GM21367 (cell line): ENCODE measurements at regions not wholly inside any gene's neighbourhood (a gene's known extent, or its start where the extent isn't known, plus 50 kb on each side); places are given as distances from the start of the nearest gene placed in this dataset.

Experiments
- ATAC-seq: cut with Tn5 transposase; IDR thresholded peaks from one replicate; pipeline ENCODE4 v1.9.1; 2021; ENCODE audit not compliant: unreplicated experiment

DNA sequence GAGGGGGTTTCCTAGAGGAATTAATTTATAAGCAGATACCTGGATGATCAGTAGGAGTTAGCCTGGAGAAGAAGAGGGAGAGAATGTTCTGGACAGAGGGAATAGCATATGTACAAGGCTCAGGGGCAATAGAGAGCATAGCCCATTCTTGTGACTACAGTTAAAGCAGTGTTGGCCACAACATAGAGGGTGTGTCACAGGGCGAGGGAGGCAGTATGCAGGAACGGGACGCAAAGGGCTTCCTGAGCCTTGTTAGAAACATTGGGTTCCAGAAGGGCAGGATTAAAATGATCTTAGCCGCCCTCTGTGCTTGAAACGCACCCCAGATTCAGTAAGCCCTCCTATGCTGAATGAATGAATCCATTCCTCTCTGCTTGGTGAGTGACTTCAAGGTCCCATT is 142.2 kb upstream of the PWP1 start:
- no peak for ATAC-seq

DNA sequence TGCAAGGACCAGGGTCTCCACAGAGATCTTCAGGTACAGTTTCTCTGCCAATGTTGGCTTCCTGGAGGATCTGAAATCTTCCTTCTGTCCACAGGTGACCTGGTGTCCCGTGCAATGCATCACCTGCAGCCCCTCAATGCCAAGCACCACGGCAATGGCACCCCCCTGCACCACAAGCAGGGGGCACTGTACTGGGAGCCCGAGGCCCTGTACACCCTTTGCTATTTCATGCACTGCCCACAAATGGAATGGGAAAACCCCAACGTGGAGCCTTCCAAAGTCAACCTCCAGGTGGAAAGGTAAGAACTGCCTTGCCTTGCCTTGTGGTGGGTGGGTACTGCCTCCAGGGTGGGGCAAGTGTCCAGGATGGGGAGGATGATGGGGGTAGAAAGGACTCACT is 141.8 kb upstream of the PWP1 start:
- no peak for ATAC-seq

DNA sequence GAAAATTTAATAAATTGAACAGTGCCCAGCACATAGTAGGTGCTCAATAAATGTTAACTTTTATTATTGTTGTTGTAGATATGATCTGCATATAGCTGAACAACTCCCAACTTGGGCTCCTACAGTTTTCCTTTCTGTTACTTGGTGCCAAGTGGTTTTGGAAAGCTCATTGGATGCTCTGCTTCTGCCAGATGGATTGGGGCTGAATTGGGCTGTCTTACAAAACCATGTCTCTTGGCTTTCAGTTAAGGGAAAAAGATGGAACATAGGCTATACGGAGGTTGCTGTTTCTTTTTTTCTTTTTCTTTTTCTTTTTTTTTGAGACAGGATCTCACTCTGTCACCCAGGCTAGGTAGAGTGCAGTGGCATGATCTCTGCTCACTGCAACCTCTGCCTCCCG is 140.7 kb upstream of the PWP1 start:
- ATAC-seq = no peak

DNA sequence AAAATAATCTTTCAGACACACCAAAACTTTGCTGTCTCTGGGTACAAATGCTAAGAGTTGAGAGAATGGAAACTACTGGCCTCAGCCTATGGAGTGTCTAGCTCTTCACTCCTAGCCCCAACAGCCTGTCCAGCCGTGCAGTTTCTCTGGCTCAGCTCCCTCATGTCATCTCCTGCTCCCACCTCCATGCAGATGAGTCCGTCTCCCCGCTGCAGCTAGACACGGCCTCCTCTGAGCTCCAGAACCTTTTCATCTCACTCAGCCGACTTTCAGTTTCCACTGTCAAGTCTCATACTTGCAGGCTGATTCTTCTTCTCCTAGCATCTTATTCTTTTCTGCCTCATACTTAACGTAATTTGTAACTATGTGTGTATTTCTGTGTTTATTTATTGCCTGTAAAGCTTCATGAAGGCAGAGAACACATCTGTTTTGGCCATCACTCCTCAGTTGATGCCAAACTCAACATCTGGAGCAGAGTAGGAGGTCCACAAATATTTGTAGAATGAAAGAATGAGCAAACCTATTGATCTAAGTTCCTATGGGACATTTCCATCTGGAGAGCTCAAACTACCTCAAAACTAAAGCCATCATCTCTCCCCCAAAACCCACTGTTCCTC is 139.8 kb upstream of the PWP1 start:
- no peak for ATAC-seq

DNA sequence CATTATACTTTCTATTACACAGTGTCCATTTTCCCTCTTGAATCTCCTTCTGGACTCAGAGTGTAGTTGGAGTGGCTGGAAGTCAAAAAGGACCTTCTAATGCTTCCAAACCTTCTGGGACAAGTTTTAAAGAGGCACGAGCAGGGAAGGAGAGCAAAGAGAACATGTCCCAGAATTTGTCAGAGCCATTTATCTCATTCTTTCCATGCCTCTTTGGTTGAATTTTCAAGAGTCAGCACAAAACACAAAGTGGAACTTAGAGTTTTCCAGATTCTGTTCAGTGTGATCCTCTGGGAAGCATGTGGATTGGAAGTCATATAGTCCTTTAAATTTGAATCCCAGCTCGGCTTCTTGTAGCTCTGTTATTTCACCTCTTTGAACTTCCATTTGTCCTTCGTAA is 138.2 kb upstream of the PWP1 start:
- no peak for ATAC-seq

DNA sequence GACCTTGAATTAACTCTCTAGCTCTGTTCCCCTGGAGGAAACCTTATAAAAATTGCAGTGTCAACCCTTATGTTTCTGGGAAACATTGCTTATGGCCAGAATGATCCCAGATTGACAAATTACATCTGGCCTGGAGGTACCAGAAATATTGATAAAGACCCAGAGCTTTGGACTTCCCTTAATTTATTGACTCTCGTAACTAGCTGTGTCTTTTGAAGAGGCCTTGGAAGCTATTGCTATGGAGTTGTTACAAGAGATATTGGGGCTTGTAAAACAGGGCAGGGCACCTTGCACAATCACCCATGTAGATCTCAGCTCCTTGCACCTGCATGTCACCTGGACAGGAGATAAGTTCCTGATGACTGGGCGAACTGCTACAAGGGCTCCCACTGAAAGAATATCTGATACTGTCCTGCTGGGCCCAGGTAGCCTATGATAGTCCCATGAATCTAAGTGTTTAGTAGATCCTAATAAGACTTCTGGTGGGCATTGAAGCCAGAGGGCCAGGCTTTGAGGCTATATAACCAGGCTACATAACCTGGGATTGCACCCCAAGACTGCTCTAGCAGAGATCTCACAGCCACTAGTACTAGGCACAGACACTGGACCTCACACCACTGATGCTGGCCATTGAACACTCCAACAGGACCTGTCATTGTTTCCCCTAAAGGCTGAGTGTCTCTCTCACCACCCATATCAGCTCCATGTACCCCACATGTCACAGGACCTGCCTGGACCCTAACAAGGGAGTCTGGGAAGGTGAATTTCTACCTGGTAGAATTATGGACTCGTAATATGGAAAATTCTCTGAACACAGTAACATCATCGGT is 135.7 kb upstream of the PWP1 start:
- ATAC-seq = no peak

DNA sequence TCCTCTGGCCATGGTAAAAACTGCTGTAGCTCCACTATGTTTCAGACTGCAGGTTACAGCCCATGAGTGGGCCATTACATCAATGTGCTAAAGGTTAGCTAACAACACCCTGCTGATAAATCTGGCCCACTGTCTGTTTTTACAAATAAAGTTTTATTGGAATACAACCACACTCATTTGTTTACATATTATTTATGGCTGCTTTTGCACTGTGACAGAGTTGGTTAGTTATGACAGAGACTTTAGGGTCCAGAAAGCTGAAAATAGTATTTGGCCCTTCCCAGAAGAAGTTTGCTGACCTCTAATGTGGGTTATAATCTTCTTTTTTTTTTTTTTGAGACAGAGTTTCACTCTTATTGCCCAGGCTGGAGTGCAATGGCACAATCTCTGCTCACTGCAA is 134.2 kb upstream of the PWP1 start:
- ATAC-seq = no peak

- no peak for ATAC-seq
These were observed 133.3 kb upstream of the PWP1 start for GRCh38 chr12:107552263-107552662.

- no peak for ATAC-seq
These were observed 132.3 kb upstream of the PWP1 start for GRCh38 chr12:107553211-107553765.

DNA sequence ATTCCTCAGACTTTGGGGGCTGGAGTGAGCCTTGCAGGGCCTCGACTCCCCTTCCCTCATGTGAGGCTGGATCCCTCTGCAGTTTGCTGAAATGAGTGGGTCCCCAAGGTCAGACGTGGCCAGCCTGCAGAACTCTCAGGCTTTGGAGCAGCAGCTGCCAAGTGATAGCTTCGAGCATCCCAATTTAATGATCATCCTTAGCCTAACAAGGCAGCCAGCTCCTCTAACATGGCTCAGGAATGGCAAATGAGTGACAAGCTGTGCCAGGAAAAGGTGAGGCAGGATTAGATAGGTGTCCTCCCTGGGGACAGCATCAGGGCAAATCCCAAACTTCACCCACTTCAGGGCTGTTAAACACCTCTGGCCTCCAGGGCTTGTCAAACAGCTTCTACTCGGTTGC is 130.7 kb upstream of the PWP1 start:
- ATAC-seq = no peak

- ATAC-seq = no peak
These were observed 128.6 kb upstream of the PWP1 start for GRCh38 chr12:107557026-107557425.

DNA sequence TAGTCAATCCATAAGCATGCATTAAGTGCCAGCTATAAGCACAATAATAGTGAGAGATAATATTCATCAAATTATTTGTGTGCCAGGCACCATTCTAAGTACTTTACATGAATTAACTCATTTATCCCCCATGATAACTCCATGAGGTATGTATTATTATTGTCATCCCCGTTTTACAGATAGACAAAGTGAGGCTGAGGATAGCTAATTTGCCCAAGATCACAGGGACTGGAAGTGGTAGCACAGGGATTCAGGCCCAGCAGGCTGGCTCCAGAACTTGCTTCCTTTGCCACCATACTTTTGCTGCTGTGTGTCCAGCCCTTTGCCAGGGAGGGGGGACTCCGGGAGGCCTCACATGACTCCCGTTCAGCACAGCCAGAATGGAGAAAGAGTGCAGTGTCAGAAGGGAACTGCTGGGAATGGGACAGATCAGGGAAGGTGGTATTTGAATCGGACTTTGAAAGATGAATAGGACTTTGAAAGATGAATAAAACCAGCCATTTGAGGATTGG is 128.0 kb upstream of the PWP1 start:
- no peak for ATAC-seq

DNA sequence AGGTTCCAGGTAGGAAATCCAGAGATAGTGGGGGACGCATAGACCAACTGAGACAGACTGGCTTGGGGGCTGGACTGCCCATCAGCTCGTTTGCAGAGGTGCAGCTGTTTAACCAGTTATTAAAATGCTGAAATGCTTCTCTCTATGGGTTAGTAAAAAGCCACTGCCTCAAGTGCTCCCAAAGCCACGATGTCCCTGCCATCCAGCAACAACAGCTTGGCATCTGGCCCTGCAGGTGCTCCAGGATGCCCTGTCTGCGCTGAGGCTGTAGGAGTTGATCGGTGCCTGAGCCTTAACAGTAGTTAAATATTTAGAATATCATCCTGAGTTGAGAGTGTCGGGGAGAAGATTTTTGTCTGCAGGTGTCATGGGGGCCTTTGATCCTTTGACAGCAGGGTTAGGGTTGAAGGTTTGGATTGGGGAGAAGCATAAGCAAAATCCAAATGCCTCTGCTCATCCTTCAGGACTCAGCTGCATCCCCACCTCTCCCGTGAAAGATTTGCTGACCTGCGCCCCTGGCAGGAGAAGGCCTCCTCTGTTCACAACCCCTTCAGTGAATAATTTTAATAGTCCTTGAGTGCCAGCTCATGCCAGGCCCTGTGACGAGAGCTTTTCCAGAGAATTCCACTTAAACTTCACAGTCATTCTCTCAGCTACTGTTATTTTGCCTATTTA is 127.3 kb upstream of the PWP1 start:
- ATAC-seq = no peak

GRCh38 chr12:107558816-107559382 is 126.7 kb upstream of the PWP1 start:
- no peak for ATAC-seq

- ATAC-seq = no peak
These were observed 125.3 kb upstream of the PWP1 start for GRCh38 chr12:107560165-107560898.

DNA sequence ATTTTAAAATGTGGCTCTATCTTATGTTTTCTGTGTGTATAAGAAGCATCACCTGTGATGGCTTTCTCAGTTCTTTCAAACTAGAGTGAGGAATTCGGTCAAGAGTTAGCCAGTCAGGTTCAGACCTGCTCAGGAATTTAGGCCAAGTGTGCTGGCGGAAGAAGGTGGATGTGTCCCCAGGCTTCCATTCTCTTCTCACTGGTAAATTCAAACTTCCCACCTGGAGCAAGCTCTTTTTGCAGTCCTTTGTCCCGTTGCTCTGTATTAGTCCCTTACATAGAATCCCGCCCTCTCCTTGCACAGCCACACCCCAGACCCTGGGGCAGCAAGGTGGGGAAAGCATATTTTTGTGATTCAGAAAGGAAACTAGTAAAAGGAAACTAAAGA is 124.7 kb upstream of the PWP1 start:
- ATAC-seq = no peak

- no peak for ATAC-seq
These were observed 120.7 kb upstream of the PWP1 start for GRCh38 chr12:107564946-107565345.

DNA sequence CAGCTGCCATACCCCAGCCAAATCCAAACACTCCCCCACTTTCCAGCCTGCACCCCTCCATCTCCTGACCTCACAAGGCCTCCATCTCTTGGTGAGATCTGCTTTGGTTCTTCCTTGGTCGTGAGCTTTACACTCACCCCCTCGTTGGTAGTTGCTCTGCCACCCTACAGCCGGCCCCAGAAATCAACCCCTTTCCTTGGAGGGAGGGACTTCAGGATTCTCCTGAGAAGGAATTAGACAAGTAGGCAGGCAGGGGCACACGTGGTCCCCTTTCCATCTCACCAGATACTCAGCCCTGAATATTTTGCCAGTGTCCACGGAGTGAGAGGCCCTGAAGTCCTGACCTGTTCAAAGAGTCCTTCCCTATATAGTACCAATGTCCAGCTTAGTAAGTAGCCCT is 120.0 kb upstream of the PWP1 start:
- no peak for ATAC-seq

DNA sequence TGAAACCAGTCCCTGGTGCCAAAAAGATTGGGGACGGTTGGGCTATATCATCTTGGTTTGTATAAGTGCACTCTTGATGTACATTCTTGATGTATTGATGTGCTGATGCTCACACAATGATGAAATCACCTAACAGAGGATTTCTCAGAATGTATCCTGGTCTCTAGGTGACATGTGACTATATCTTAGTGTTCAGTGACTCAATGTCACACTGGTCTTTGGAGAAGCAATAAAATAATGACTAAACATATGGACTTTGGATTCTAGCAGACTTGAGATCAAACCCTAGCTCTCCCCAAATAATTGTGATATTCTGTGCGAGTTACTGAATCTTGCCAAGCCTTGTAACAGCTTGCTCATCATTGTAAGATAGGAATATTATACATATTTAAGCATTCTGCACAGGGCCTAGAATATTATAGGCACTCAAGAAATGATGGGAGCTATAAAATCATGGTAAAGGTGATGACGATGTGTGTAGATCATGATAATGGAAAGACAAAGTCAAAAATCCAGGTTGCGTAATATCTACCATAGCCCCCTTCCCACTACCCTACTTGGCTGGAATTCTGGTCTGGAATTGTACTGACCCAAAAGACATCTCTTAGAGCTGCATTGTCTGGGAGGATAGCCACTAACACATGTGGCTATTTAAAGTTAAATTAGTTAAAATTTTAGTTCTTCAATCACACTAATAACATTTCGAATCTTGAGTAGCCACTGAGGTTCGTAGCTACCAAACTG is 117.6 kb upstream of the PWP1 start:
- no peak for ATAC-seq

DNA sequence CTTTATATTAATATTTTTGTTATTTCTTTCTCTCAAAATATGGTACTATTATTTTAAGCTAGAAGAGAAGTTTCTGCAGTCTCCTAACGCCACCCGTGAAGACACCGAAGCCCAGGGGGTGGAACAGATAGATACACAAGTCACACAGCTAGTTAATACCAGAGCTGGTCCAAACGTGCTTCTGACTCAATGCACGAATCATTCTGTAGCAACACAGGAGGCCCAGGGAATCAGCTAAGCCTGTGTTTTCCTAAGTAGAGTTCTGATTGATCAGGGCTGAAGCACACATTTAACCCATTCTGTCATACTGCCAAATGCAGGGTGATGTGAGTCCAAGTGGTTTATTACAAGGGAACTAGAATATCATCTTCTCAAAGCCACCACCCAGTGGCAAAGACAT is 116.9 kb upstream of the PWP1 start:
- ATAC-seq = no peak
